Stimulated activated CD4-positive, alpha-beta T cell treated with anti-CD3 and anti-CD28 coated beads, TNF-alpha, amount 100 ng/mL, for 4 hours (primary cell): ENCODE measurements at regions not wholly inside any gene's neighbourhood (a gene's known extent, or its start where the extent isn't known, plus 50 kb on each side); places are given as distances from the start of the nearest gene placed in this dataset.

ENCODE experiments used
- DNase-seq, 3 experiments: peaks; one replicate each; pipeline ENCODE4 v3.0.0-alpha.2; 2020; ENCODE audit warnings: low read depth in 3 of 3

- no peak for DNase-seq
Observed at GRCh38 chr6:225907-226306, 66.4 kb upstream of the DUSP22 start.

- no peak for DNase-seq
Observed at GRCh38 chr6:226516-227073, 65.7 kb upstream of the DUSP22 start.

GRCh38 chr6:227074-227782 lies 65.1 kb upstream of the DUSP22 start:
- no peak for DNase-seq

GRCh38 chr6:227812-228338 lies 64.4 kb upstream of the DUSP22 start:
- no peak for DNase-seq

- DNase-seq, result no peak
Observed at GRCh38 chr6:228881-229651, 63.2 kb upstream of the DUSP22 start.

GRCh38 chr6:231779-232178 lies 60.5 kb upstream of the DUSP22 start:
- no peak for DNase-seq

DNA sequence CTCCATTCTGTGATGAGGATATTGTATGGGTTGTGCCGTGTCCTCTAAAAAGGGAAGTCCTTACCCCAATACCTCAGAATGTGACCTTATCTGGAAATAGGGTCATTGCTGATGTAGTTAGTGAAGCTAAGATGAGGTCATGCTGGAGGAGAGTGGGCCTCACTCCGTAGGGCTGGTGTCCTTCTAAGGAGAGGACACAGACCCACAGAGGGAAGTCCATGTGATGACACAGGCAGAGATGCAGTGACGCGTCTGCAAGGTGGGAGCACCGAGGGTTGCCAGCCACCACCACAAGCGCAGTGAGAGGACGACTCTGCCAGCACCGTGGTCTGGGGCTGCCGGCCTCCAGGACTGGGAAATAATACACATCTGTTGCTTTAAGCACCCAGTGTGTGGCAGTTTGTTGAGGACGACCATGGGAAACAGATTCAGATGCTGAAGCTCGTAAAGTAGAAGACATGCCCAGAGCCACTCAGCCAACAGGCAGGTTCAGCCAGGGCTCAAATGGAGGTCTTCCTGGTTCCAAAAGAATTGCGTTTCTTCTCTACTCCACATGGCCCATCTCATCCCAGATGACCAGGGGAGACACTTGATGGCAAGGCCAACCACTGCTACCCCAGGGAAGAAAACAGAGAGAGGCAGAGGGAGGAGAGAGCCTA lies 59.2 kb upstream of the DUSP22 start:
- no peak for DNase-seq

DNA sequence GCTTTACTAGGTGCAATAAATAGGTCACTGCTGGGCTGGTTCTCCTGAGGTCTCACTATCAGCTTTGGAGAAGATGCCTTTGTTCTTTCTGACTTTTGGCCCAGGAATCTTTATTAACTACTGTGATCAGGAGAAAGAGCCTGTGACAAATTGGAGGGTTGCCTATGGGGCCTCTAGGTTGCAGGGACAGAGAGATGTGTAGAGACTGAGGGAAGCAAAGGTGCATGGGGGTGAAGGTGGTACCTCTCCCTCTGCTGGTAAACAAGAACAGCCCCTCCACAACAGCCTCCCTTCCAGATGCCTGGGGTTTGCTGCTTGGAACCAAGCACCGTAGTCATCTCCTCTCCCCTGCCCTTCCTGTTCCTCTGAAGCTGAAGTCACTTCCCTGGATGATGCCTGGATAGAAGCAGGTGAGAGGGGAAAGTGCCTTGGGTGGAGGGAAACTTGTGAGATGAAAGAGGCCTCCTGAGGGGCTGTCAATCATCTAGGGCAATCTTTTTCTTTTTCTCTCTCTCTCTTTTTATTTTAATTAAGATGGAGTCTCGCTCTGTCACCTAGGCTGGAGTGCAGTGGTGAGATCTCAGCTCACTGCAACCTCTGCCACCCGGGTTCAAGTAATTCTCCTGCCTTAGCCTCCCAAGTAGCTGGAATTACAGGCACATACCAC lies 57.4 kb upstream of the DUSP22 start:
- DNase-seq, result no peak

DNA sequence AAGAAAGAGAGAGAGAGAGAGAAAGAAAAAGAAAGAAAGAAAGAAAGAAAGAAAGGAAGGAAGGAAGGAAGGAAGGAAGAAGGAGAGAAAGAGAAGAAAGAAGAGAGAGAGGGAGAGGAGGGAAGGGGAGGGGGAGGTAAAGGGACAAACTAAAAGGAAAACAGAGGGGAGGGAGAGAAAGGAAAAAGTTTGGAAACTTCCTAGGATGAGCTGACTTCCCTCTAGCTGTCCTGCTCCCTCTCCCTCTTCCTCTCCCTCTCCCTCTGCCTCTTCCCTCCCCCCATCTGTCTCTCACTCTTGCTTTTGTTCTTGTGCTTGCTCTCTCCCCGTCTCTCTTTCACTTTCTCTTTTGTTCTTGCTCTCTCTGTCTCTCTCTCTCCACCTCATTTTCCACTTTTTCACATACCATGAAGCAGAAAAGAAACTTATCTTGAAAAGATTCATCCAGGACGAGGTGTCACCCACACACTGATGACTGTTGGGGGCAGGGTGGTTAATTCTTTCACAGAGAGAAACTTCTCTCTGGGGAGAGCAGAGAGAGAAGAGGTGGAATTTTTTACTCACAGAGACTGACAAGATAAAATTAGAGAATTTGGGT lies 56.4 kb upstream of the DUSP22 start:
- peak in 2 of 3 experiments; percentile 67 to 68 for DNase-seq

DNA sequence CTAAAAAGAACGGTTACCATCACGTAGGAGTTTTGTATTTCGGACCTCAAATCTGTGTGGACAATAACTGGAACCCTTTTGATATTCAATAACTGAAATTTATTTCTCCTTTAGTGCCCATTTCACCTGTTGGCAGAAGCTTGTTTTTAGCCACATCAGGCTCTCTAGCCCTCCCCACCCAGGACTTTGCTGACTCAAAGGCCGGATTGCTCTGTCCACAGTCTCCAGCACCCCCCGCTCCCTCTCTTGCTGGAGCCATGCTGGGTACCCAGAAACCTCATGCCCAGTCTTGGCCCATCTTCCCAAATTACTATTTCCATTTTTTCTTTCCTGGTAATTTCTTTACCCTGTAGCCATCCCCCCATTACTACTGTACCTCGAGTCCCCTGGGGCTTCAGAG lies 55.8 kb upstream of the DUSP22 start:
- DNase-seq, result no peak

DNA sequence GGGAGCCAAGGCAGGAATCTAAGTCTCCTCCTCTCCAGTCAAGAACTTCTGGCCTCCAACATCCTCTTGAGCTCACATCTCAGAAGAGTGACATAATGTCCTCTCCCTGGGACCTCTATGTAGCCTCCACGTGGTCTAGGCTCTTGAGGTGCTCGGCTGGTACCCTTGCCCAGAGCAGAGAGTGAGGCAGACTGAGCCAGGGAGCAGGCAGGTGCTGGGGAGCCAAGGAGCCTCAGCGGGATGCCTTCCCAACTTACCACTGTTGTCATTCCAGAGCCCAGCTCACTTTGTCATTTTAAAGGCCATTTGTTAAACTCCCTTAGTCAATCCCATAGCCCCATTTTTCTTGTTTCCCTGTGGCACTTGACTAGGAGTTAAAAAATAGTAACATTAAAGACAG lies 52.1 kb upstream of the DUSP22 start:
- no peak for DNase-seq

DNA sequence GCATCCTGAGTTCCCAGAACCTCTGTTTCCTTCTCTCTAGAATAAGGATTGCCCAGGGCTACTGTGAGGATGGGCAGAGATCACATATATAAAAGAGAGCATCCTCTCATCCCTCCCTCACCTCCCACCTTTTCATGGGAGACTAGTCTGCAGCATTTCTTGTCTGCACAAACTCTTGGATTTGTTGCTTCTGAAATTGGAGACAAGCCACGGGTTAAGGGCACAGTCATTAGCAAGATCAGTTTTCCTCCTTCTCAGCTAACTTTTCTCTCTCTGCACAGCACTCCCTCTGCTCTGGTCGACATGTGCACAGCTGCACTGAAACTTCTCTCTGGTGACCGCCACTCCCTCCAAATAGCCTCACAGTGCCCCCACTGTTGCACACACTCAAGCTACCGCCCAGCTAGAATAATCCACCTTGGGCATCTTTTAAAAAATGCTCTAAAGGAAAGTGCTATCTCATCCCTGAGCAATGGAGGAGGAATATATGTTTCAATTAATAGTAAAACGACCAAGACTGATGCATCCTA lies 50.9 kb upstream of the DUSP22 start:
- DNase-seq, result no peak
